Pancreas (tissue), 10 donors: ENCODE measurements at regions not wholly inside any gene's neighbourhood (a gene's known extent, or its start where the extent isn't known, plus 50 kb on each side); places are given as distances from the start of the nearest gene placed in this dataset.
"Not testable (repeated sequence)": the region's sequence is repeated elsewhere in the genome, so short reads cannot be mapped to it uniquely, and the experiment has no call there.

Source experiments
- ATAC-seq, 4 donors: fragments of 200-7000 bp; cut with Tn5 transposase; one replicate each; pipeline versions ENCODE4 v1.8.0 to v1.9.1; 2020; ENCODE audit warnings: mild to moderate bottlenecking in 4 of 4, moderate library complexity in 4 of 4
- DNase-seq, 6 donors: peaks; one replicate each; pipeline ENCODE4 v3.0.0-alpha.2; 2020
- FAIRE-seq: peaks from 2 replicates; lab custom pipeline; 2012; peaks lifted over from hg19 to GRCh38; lab: Jason Lieb, UNC
- H3K27ac ChIP-seq, 4 donors: fragments of 200-600 bp; sonication (generic); 1 replicate in 3 of 4; 2 replicates in 1 of 4; pipeline versions ENCODE4 v1.5.0 to v1.8.0; 2020
- H3K27me3 ChIP-seq, 4 donors: fragments of 200-600 bp; one replicate each; pipeline ENCODE4 v1.8.0; 2021
- H3K36me3 ChIP-seq, 3 donors: fragments of 200-600 bp; sonication (generic) in 1 of 3; one replicate each; pipeline versions ENCODE4 v1.5.0 to v1.8.0; 2020 to 2021
- H3K4me1 ChIP-seq, 3 donors: fragments of 200-600 bp; one replicate each; pipeline ENCODE4 v1.8.0; 2021
- H3K4me3 ChIP-seq, 4 donors: fragments of 200-600 bp; sonication (generic) in 2 of 4; one replicate each; pipeline versions ENCODE4 v1.5.0 to v1.8.0; 2020 to 2021
- H3K9me3 ChIP-seq, 4 donors: fragments of 200-600 bp; one replicate each; pipeline ENCODE4 v1.8.0; 2021
- WGBS, 2 donors: extraction: QIAGEN DNeasy Blood & Tissue Kit; methylation state at CpG; one replicate each; pipeline ENCODE4 v1.1.7; 2013; 5-methylcytosine and 5-hydroxymethylcytosine counted together
- intact Hi-C, 3 donors: fragments of 100-400 bp; cut with DNase I; formaldehyde crosslinking; loops; one replicate each; pipeline versions ENCODE4 v1.11.1 to v1.14.2; 2022
- TF ChIP-seq, protein P1 (sequence below), 4 donors: fragments of 200-600 bp; sonication (generic) in 3 of 4; IDR thresholded peaks; one replicate each; pipeline versions ENCODE4 v1.5.0 to v1.8.0; 2021; ENCODE audit warnings: antibody characterized with exemption in 4 of 4
- donor health status: healthy with polysubstance abuse.
- donor health status: DM: no; HTN: no; CAD: no; lungs with moderate emphysema.
- donor health status: DM: no; HTN: no; CAD: no.
- donor health status: control.
- donor health status: control.
- donor health status: Bipolar disorder and iron deficiency.
- donor health status: DM: yes; HTN: yes; CAD: no.
- donor health status: DM: no; HTN: no; CAD: no.
- donor health status: DM: no; HTN: no; CAD: no.
- donor health status: DM: yes; HTN: yes; CAD: no.

DNA sequence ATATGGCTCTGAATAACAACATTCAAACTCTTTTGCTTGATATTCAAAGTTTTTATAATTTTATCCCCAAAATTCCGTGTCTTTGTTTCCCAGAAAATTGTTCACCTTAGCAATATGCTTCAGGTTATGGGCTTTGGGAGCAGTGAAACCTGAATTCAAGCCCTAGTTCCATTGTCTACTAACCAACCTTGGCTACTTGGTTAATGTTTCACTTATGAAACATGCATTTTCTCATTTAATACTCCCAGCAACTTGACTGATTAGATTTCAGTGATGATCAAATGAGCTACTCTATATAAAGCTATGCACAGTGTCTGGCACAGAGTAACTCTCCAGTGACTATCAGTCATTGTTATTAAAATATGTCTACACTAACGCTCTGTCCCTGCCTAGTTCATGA is 192.2 kb upstream of the TENT5A start:
- H3K9me3 ChIP-seq, result no peaks in the 10 kb centered on the region
- FAIRE-seq (no peak), DNase-seq (no peak), ATAC-seq (no peak)
- no peak overlapping the region for H3K27ac ChIP-seq
- no peaks in the 10 kb centered on the region for H3K27me3 ChIP-seq
- 80 to 85% methylated on average over 2 of the region's 2 CpGs for WGBS, 2 donors
- no peaks in the 10 kb centered on the region for H3K36me3 ChIP-seq
- no peak overlapping the region for H3K4me3 ChIP-seq
- peaks cover 5 to 13% (median 11%) of the 10 kb centered on the region in 3 donors for H3K4me1 ChIP-seq
- intact Hi-C loops, result no loop called here
- TF ChIP-seq, protein P1, sequence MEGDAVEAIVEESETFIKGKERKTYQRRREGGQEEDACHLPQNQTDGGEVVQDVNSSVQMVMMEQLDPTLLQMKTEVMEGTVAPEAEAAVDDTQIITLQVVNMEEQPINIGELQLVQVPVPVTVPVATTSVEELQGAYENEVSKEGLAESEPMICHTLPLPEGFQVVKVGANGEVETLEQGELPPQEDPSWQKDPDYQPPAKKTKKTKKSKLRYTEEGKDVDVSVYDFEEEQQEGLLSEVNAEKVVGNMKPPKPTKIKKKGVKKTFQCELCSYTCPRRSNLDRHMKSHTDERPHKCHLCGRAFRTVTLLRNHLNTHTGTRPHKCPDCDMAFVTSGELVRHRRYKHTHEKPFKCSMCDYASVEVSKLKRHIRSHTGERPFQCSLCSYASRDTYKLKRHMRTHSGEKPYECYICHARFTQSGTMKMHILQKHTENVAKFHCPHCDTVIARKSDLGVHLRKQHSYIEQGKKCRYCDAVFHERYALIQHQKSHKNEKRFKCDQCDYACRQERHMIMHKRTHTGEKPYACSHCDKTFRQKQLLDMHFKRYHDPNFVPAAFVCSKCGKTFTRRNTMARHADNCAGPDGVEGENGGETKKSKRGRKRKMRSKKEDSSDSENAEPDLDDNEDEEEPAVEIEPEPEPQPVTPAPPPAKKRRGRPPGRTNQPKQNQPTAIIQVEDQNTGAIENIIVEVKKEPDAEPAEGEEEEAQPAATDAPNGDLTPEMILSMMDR (IDR thresholded peaks at IDR 0.05), result no peak

DNA sequence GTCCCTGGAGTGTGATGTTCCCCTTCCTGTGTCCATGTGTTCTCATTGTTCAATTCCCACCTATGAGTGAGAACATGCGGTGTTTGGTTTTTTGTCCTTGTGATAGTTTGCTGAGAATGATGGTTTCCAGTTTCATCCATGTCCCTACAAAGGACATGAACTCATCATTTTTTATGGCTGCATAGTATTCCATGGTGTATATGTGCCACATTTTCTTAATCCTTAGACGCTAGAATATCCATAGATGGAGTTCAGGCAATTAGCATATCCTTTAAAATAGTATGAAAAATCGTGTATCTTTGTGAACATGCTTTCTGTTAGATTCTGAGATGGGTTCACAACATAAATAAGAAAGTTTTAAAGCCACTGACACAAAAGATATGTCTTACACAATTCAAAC is 190.4 kb upstream of the TENT5A start:
- DNase-seq, H3K27me3 ChIP-seq, H3K27ac ChIP-seq, H3K9me3 ChIP-seq, ATAC-seq, H3K4me3 ChIP-seq, H3K36me3 ChIP-seq, FAIRE-seq, intact Hi-C loops: not testable (repeated sequence)
- 61 to 75% methylated on average over 2 of the region's 3 CpGs for WGBS, 2 donors
- peaks cover 10 to 25% (median 24%) of the 10 kb centered on the region in 3 donors for H3K4me1 ChIP-seq

DNA sequence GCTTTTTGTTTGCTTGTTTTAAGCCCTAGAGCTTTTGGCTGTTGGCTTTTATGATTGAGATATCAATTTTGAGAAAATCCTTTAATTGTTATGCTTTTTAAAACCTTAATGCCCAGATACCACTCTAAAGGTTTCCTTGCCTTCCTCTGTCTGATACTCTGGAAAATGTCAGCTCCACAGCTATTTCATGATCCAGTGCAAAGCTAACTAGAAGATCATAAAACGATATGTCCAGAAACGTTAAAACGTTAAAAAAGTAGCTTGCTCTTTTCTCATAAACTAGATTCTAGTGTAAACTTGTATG is 189.5 kb upstream of the TENT5A start:
- Histone ChIP-seq H3K4me1 (peaks cover 10 to 31% (median 30%) of the 10 kb centered on the region in 3 donors), H3K36me3 (no peaks in the 10 kb centered on the region), H3K27ac (peak overlapping the region in 3 of 4 donors; percentile 6 to 43 (median 9)), H3K27me3 (no peaks in the 10 kb centered on the region), H3K9me3 (no peaks in the 10 kb centered on the region), H3K4me3 (no peak overlapping the region)
- ATAC-seq (peak in 1 of 4 donors; percentile 32), FAIRE-seq (no peak), DNase-seq (no peak)
- WGBS, 2 donors, result 59 to 61% methylated on average over 3 of the region's 3 CpGs
- intact Hi-C loops, result no loop called here
- TF ChIP-seq, protein P1 (IDR thresholded peaks at IDR 0.05), result no peak

DNA sequence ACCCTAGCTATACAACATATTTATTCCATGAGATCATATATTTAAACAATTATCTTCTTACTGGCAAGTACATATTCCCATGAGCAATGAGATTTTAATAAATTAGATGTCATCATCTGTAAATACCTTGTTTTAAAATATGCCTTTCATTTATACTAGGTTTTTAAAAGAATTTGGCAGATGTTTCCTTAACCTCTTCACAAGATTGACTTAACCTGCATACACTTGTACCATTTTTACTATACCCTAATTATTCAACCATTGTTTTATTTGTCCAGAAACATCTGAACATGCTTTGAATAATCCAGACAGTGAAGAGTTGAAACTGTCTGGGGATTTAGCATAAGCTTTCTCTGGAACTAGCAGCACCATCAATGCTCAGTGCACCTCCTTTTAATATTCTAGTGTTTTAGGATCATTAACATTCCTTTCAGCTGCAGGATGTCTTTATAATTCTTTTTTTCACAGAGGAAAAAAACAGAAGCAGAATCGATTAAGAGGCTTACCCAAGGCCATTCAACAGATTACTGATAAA is 188.0 kb upstream of the TENT5A start:
- DNase-seq, result no peak
- WGBS, 2 donors, result 3 to 10% methylated on average over 1 of the region's 1 CpG
- Histone ChIP-seq H3K4me1 (peaks cover 10 to 31% (median 30%) of the 10 kb centered on the region in 3 donors), H3K27me3 (no peaks in the 10 kb centered on the region), H3K9me3 (no peaks in the 10 kb centered on the region), H3K27ac (peak overlapping the region in 1 of 4 donors; percentile 9), H3K36me3 (no peaks in the 10 kb centered on the region), H3K4me3 (no peak overlapping the region)
- no peak for ATAC-seq
- FAIRE-seq, result peak; percentile 66
- TF ChIP-seq, protein P1 (IDR thresholded peaks at IDR 0.05), result no peak
- intact Hi-C loops, result no loop called here

DNA sequence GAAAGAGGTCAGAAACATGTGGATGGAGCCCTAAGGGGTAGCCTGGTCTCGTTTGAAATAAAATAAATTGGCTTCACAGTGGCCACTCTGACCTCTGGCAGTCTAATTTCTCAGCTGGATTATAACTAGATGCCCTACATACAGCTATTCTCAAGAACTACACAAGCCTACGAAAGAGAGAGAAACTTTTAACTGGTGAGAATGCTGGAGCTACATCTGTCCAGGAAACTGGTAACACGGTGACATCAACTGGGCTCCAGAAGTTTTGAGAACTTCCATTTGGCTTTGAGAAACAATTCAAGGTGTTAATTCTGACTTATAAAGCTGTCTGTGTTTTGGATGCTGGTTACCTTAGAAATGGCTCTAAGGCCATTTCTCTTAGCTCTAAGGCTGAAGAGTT is 187.3 kb upstream of the TENT5A start:
- 73 to 82% methylated on average over 3 of the region's 3 CpGs for WGBS, 2 donors
- Histone ChIP-seq H3K27me3 (no peaks in the 10 kb centered on the region), H3K36me3 (no peaks in the 10 kb centered on the region), H3K4me3 (no peak overlapping the region), H3K9me3 (no peaks in the 10 kb centered on the region), H3K27ac (peak overlapping the region in 2 of 4 donors; percentile 72 to 85), H3K4me1 (peaks cover 10 to 31% (median 30%) of the 10 kb centered on the region in 3 donors)
- intact Hi-C loops, result no loop called here
- FAIRE-seq (no peak), ATAC-seq (no peak), DNase-seq (no peak)
- TF ChIP-seq, protein P1 (IDR thresholded peaks at IDR 0.05), result no peak
